Peyer's patch (tissue), 4 donors: ENCODE measurements at regions not wholly inside any gene's neighbourhood (a gene's known extent, or its start where the extent isn't known, plus 50 kb on each side); places are given as distances from the start of the nearest gene placed in this dataset.

Experiments used
- POLR2A ChIP-seq, 2 donors: fragments of 450-650 bp; IDR thresholded peaks; one replicate each; pipeline ENCODE4 v1.5.1; 2017; ENCODE audit warnings: antibody characterized with exemption in 2 of 2, mild to moderate bottlenecking in 2 of 2, moderate library complexity in 2 of 2
- TF ChIP-seq, protein P1 (sequence below), 6 experiments: fragments of 450-650 bp in 4 of 6; fragments of 200-600 bp in 2 of 6; sonication (generic) in 1 of 6; IDR thresholded peaks; one replicate each; pipeline ENCODE4 v1.5.1; 2017 to 2019; ENCODE audit warnings: antibody characterized with exemption in 6 of 6, mild to moderate bottlenecking in 3 of 6, moderate library complexity in 1 of 6

DNA sequence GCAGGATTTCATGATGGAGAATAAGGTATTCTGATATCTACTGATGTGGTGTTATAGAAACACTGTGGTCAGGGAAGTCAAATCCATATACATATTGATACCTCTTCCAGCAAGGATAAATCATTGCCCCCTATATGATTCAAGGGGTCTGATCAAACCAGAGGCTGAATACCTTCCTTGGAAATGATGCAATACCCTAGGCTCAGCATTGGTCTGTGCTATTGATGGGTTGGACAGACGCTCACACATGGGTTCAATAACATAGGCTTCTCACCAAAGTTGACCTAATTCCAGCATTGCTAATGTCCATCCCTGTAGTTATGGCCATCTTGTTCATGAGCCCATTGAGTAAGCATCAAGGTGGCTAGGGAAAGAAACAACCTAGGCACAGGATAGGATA, 257.0 kb upstream of the USP24 start:
- TF ChIP-seq, protein P1, sequence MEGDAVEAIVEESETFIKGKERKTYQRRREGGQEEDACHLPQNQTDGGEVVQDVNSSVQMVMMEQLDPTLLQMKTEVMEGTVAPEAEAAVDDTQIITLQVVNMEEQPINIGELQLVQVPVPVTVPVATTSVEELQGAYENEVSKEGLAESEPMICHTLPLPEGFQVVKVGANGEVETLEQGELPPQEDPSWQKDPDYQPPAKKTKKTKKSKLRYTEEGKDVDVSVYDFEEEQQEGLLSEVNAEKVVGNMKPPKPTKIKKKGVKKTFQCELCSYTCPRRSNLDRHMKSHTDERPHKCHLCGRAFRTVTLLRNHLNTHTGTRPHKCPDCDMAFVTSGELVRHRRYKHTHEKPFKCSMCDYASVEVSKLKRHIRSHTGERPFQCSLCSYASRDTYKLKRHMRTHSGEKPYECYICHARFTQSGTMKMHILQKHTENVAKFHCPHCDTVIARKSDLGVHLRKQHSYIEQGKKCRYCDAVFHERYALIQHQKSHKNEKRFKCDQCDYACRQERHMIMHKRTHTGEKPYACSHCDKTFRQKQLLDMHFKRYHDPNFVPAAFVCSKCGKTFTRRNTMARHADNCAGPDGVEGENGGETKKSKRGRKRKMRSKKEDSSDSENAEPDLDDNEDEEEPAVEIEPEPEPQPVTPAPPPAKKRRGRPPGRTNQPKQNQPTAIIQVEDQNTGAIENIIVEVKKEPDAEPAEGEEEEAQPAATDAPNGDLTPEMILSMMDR (IDR thresholded peaks at IDR 0.05), result no peak
- no peak for TF ChIP-seq POLR2A (IDR thresholded peaks at IDR 0.05)
